Mesenchymal stem cell (in vitro differentiated cells and primary cell): ENCODE measurements at regions not wholly inside any gene's neighbourhood (a gene's known extent, or its start where the extent isn't known, plus 50 kb on each side); places are given as distances from the start of the nearest gene placed in this dataset.

ENCODE experiments used
- DNase-seq: peaks from one replicate; pipeline ENCODE4 v3.0.0-alpha.2; 2013
- H2AFZ ChIP-seq: one replicate; pipeline ENCODE4 v1.6.1; 2013; ENCODE audit warnings: low read depth, mild to moderate bottlenecking, control low read depth, inconsistent platforms, low read length, moderate library complexity
- H2AK5ac ChIP-seq: 2 replicates; pipeline ENCODE4 v1.6.1; 2013; ENCODE audit warnings: low read length, moderate library complexity, mild to moderate bottlenecking, inconsistent platforms; ENCODE audit not compliant: severe bottlenecking
- H2BK120ac ChIP-seq: one replicate; pipeline ENCODE4 v1.6.1; 2013; ENCODE audit warnings: low read depth, mild to moderate bottlenecking, inconsistent platforms, low read length, moderate library complexity
- H2BK12ac ChIP-seq, 2 experiments: one replicate each; pipeline ENCODE4 v1.6.1; 2013; ENCODE audit warnings: inconsistent platforms in 2 of 2, low read length in 2 of 2, mild to moderate bottlenecking in 2 of 2, moderate library complexity in 2 of 2, control low read depth in 1 of 2
- H2BK15ac ChIP-seq: one replicate; pipeline ENCODE4 v1.6.1; 2013; ENCODE audit warnings: mild to moderate bottlenecking, low read depth, inconsistent platforms; ENCODE audit not compliant: poor library complexity, severe bottlenecking
- H2BK5ac ChIP-seq: 2 replicates; pipeline ENCODE4 v1.6.1; 2013; ENCODE audit warnings: low read depth, mild to moderate bottlenecking, low read length, control low read depth, inconsistent platforms; ENCODE audit not compliant: poor library complexity, severe bottlenecking
- H3K14ac ChIP-seq, 2 experiments: one replicate each; pipeline ENCODE4 v1.6.1; 2013; ENCODE audit warnings: inconsistent platforms in 2 of 2, low read length in 2 of 2, control low read depth in 1 of 2, mild to moderate bottlenecking in 1 of 2, moderate library complexity in 1 of 2
- H3K18ac ChIP-seq, 2 experiments: one replicate each; pipeline ENCODE4 v1.6.1; 2013; ENCODE audit warnings: inconsistent platforms in 2 of 2, low read length in 2 of 2, control low read depth in 1 of 2, low read depth in 1 of 2, mild to moderate bottlenecking in 1 of 2
- H3K23ac ChIP-seq, 2 experiments: one replicate each; pipeline ENCODE4 v1.6.1; 2013; ENCODE audit warnings: inconsistent platforms in 2 of 2, low read length in 2 of 2, mild to moderate bottlenecking in 2 of 2, moderate library complexity in 2 of 2, control low read depth in 1 of 2
- H3K27ac ChIP-seq: 2 replicates; pipeline ENCODE4 v1.5.1; 2013; ENCODE audit warnings: mild to moderate bottlenecking, moderate library complexity, low read length, control low read depth, inconsistent platforms; ENCODE audit not compliant: poor library complexity, severe bottlenecking
- H3K27me3 ChIP-seq, 2 experiments: 2 replicates each; pipeline versions ENCODE4 v1.6.1 to v1.7.0; 2013; ENCODE audit warnings: low read length in 2 of 2, mild to moderate bottlenecking in 2 of 2, moderate library complexity in 2 of 2, control low read depth in 1 of 2, inconsistent platforms in 1 of 2; ENCODE audit not compliant: control insufficient read depth in 1 of 2, insufficient read depth in 1 of 2
- H3K36me3 ChIP-seq, 2 experiments: 2 replicates each; pipeline versions ENCODE4 v1.6.1 to v1.7.0; 2013; ENCODE audit warnings: low read length in 2 of 2, control low read depth in 1 of 2, inconsistent platforms in 1 of 2, low read depth in 1 of 2, mild to moderate bottlenecking in 1 of 2; ENCODE audit not compliant: insufficient read depth in 2 of 2, control insufficient read depth in 1 of 2
- H3K4ac ChIP-seq, 2 experiments: one replicate each; pipeline ENCODE4 v1.6.1; 2013; ENCODE audit warnings: inconsistent platforms in 2 of 2, low read length in 2 of 2, mild to moderate bottlenecking in 2 of 2, moderate library complexity in 2 of 2, control low read depth in 1 of 2, low read depth in 1 of 2
- H3K4me1 ChIP-seq: 2 replicates; pipeline ENCODE4 v1.6.1; 2013; ENCODE audit warnings: low read depth, low read length, control low read depth; ENCODE audit not compliant: control insufficient read depth, insufficient read depth
- H3K4me2 ChIP-seq: 2 replicates; pipeline ENCODE4 v1.6.1; 2013; ENCODE audit warnings: low read length, mild to moderate bottlenecking, inconsistent platforms; ENCODE audit not compliant: poor library complexity, severe bottlenecking
- H3K4me3 ChIP-seq, 2 experiments: 2 replicates each; pipeline versions ENCODE4 v1.5.1 to v1.7.0; 2013; ENCODE audit warnings: low read length in 2 of 2, mild to moderate bottlenecking in 2 of 2, control low read depth in 1 of 2, low read depth in 1 of 2; ENCODE audit not compliant: insufficient read depth in 1 of 2
- H3K79me1 ChIP-seq: replicated peaks from 2 replicates; pipeline ENCODE4 v1.6.1; 2013; ENCODE audit warnings: mild to moderate bottlenecking, control low read depth, low read length, inconsistent platforms; ENCODE audit not compliant: poor library complexity, severe bottlenecking
- H3K9ac ChIP-seq: 2 replicates; pipeline ENCODE4 v1.7.0; 2013; ENCODE audit warnings: mild to moderate bottlenecking, low read length, moderate library complexity
- H3K9me3 ChIP-seq: 2 replicates; pipeline ENCODE4 v1.7.0; 2013; ENCODE audit warnings: mild to moderate bottlenecking, low read length; ENCODE audit not compliant: control insufficient read depth
- H4K8ac ChIP-seq: one replicate; pipeline ENCODE4 v1.6.1; 2013; ENCODE audit warnings: inconsistent platforms, mild to moderate bottlenecking, low read length, moderate library complexity
- H4K91ac ChIP-seq: one replicate; pipeline ENCODE4 v1.6.1; 2013; ENCODE audit warnings: mild to moderate bottlenecking, low read length, inconsistent platforms
- WGBS: methylation state at CpG from one replicate; pipeline ENCODE4 v1.1.7; 2013; ENCODE audit warnings: mixed read lengths; 5-methylcytosine and 5-hydroxymethylcytosine counted together

GRCh38 chr12:92076101-92076500, 69.5 kb downstream of the BTG1 start:
- Histone ChIP-seq H3K27ac (peak overlapping the region; percentile 64), H3K27me3 (no peaks in the 10 kb centered on the region), H2AFZ (no peak overlapping the region), H3K9me3 (no peaks in the 10 kb centered on the region), H2BK120ac (no peak overlapping the region), H3K18ac (no peak overlapping the region), H3K23ac (no peak overlapping the region), H3K4me1 (no peaks in the 10 kb centered on the region), H3K9ac (no peak overlapping the region), H4K8ac (no peak overlapping the region), H2BK5ac (no peak overlapping the region), H2BK12ac (no peak overlapping the region), H3K4ac (no peak overlapping the region), H3K4me3 (no peak overlapping the region), H2BK15ac (no peak overlapping the region), H3K36me3 (no peaks in the 10 kb centered on the region), H3K14ac (no peak overlapping the region), H4K91ac (no peak overlapping the region), H2AK5ac (no peak overlapping the region), H3K4me2 (no peak overlapping the region), H3K79me1 (no peaks in the 10 kb centered on the region)
- DNase-seq, result no peak

GRCh38 chr12:92075425-92075914, 70.2 kb downstream of the BTG1 start:
- Histone ChIP-seq H4K91ac (no peak overlapping the region), H4K8ac (no peak overlapping the region), H2BK5ac (no peak overlapping the region), H2AFZ (no peak overlapping the region), H3K14ac (no peak overlapping the region), H3K9ac (no peak overlapping the region), H2BK120ac (no peak overlapping the region), H3K36me3 (no peaks in the 10 kb centered on the region), H3K23ac (no peak overlapping the region), H3K4me2 (no peak overlapping the region), H3K4ac (no peak overlapping the region), H3K27ac (peak overlapping the region; percentile 64), H3K9me3 (no peaks in the 10 kb centered on the region), H3K79me1 (no peaks in the 10 kb centered on the region), H3K4me3 (no peak overlapping the region), H2AK5ac (no peak overlapping the region), H2BK15ac (no peak overlapping the region), H2BK12ac (peak overlapping the region in 1 of 2 experiments; percentile 21), H3K4me1 (no peaks in the 10 kb centered on the region), H3K18ac (no peak overlapping the region), H3K27me3 (no peaks in the 10 kb centered on the region)
- WGBS, result 11% methylated on average over 2 of the region's 2 CpGs
- DNase-seq, result peak; percentile 65

DNA sequence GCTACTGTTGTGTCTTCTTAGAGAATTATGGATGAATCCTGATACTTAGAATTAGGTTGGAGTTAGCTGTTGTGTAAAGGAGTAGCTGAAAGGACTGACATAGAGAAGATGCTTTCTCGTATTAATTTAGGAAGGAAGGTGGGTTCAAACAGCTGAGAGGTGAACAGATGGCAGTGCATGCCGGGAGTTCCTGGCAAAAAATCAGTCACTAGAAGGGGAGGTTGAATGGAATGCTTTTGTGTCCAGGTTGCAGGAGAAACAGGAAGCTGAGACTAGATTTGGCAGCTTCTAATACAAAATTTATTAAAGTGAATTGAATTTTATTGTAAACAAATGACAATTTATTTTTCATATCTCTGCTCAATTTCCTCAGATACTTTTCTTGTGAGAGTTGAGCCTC, 70.8 kb downstream of the BTG1 start:
- Histone ChIP-seq H2BK120ac (no peak overlapping the region), H3K23ac (no peak overlapping the region), H3K14ac (no peak overlapping the region), H3K4me3 (no peak overlapping the region), H3K18ac (no peak overlapping the region), H4K8ac (no peak overlapping the region), H3K79me1 (no peaks in the 10 kb centered on the region), H2BK5ac (no peak overlapping the region), H2AK5ac (no peak overlapping the region), H3K36me3 (no peaks in the 10 kb centered on the region), H3K27me3 (no peaks in the 10 kb centered on the region), H2AFZ (no peak overlapping the region), H3K9ac (no peak overlapping the region), H3K9me3 (no peaks in the 10 kb centered on the region), H3K4me2 (no peak overlapping the region), H2BK15ac (no peak overlapping the region), H3K4ac (peak overlapping the region in 1 of 2 experiments; percentile 17), H3K4me1 (peaks cover 4% of the 10 kb centered on the region), H4K91ac (no peak overlapping the region), H3K27ac (no peak overlapping the region), H2BK12ac (no peak overlapping the region)
- no peak for DNase-seq
- WGBS, result 92% methylated on average over 2 of the region's 2 CpGs

DNA sequence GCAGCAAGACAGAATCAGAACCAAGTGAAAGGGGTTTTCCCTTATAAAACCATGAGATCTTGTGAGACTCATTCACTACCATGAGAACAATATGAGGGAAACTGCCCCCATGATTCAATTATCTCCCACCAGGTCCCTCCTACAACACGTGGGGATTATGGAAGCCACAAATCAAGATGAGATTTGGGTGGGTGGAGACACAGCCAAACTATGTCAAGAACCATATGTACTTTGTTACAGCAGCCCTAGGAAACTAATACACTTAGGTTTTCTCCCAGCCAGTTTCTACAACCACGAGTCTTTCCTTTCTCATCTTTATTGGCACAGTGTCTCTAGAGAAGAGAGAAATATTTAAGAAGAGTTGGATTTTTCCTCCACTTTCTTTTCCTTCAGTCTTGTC, 72.6 kb downstream of the BTG1 start:
- Histone ChIP-seq H2AFZ (no peak overlapping the region), H3K36me3 (no peaks in the 10 kb centered on the region), H3K9me3 (no peaks in the 10 kb centered on the region), H3K27me3 (no peaks in the 10 kb centered on the region), H2BK5ac (no peak overlapping the region), H3K79me1 (no peaks in the 10 kb centered on the region), H2BK15ac (no peak overlapping the region), H3K4me3 (no peak overlapping the region), H3K4me2 (no peak overlapping the region), H3K27ac (no peak overlapping the region), H4K91ac (no peak overlapping the region), H3K4ac (no peak overlapping the region), H2AK5ac (no peak overlapping the region), H4K8ac (no peak overlapping the region), H3K18ac (no peak overlapping the region), H2BK120ac (no peak overlapping the region), H2BK12ac (no peak overlapping the region), H3K4me1 (peaks cover 4% of the 10 kb centered on the region), H3K9ac (no peak overlapping the region), H3K14ac (no peak overlapping the region), H3K23ac (no peak overlapping the region)
- DNase-seq, result no peak
- no CpG with 5 or more reads among the region's 2 CpGs for WGBS
